HT-29 (cell line): ENCODE measurements at regions not wholly inside any gene's neighbourhood (a gene's known extent, or its start where the extent isn't known, plus 50 kb on each side); places are given as distances from the start of the nearest gene placed in this dataset. TPM values are rescaled to one million over a fixed set of nuclear protein-coding genes. Genes with fewer than 3 reads are reported as not detected.
A peak's percentile ranks its signal among the peaks of the same experiment; 100 is the strongest.

ENCODE experiments used
- DNase-seq: peaks from one replicate; pipeline ENCODE4 v3.0.0-alpha.2; 2015; ENCODE audit warnings: low spot score
- small RNA-seq: library from RNA; depleted of rRNA; stranded (forward); fragments of <200 nt; gene quantifications from one replicate; pipeline ENCODE3, GENCODE V24; 2014

GRCh38 chr4:97496298-97496873 is 646.9 kb downstream of the STPG2 start:
- DNase-seq: peak; percentile 9

GRCh38 chr4:97498875-97499274 is 644.4 kb downstream of the STPG2 start:
- DNase-seq: no peak

GRCh38 chr4:97500423-97500822 is 642.9 kb downstream of the STPG2 start:
- DNase-seq: no peak

- DNase-seq: no peak
Observed at GRCh38 chr4:97504713-97505112, 638.6 kb downstream of the STPG2 start.

- DNase-seq: no peak
Observed at GRCh38 chr4:97507587-97508245, 635.6 kb downstream of the STPG2 start.

Small RNA genes lying in the stretch of these regions (small RNA-seq; reads per million reads assigned to genes)
- gene COX7A2P2 (not detected), gene RNU6-34P (not detected)
